SK-N-SH treated with all-trans-retinoic acid at 6 μM for 48 hours (cell line): ENCODE measurements at regions not wholly inside any gene's neighbourhood (a gene's known extent, or its start where the extent isn't known, plus 50 kb on each side); places are given as distances from the start of the nearest gene placed in this dataset.

ENCODE experiments used
- ATAC-seq: fragments of 200-7000 bp; cut with Tn5 transposase; 3 replicates; pipeline ENCODE4 v1.9.1; 2020; ENCODE audit warnings: mild to moderate bottlenecking, moderate library complexity
- ARNTL ChIP-seq: fragments of 450-650 bp; formaldehyde crosslinking; IDR thresholded peaks from 2 replicates; pipeline ENCODE4 v1.5.0; 2020; ENCODE audit warnings: low read depth, mild to moderate bottlenecking, moderate library complexity, borderline replicate concordance
- BACH2 ChIP-seq: fragments of 250-450 bp; sonication (Bioruptor Pico); IDR thresholded peaks from 2 replicates; pipeline ENCODE4 v1.9.0; 2021; ENCODE audit warnings: mild to moderate bottlenecking, borderline replicate concordance
- ESRRG ChIP-seq: fragments of 250-450 bp; sonication (Bioruptor Pico); IDR thresholded peaks from 2 replicates; pipeline ENCODE4 v1.6.1; 2021; ENCODE audit warnings: mild to moderate bottlenecking
- OSR1 ChIP-seq: fragments of 250-450 bp; sonication (Bioruptor Pico); IDR thresholded peaks from 2 replicates; pipeline ENCODE4 v1.8.0; 2022; ENCODE audit warnings: moderate library complexity, mild to moderate bottlenecking, inconsistent platforms
- PPARA ChIP-seq: fragments of 250-450 bp; sonication (Bioruptor Pico); IDR thresholded peaks from 2 replicates; pipeline ENCODE4 v1.5.0; 2020; ENCODE audit warnings: mild to moderate bottlenecking, borderline replicate concordance
- RARB ChIP-seq: fragments of 250-450 bp; sonication (Bioruptor Pico); IDR thresholded peaks from 2 replicates; pipeline ENCODE4 v1.8.0; 2021; ENCODE audit warnings: mild to moderate bottlenecking, moderate library complexity
- SNAI2 ChIP-seq: fragments of 250-450 bp; sonication (Bioruptor Pico); IDR thresholded peaks from 2 replicates; pipeline ENCODE4 v1.5.0; 2020; ENCODE audit warnings: mild to moderate bottlenecking, moderate library complexity
- TCF4 ChIP-seq: fragments of 250-450 bp; sonication (Bioruptor Pico); IDR thresholded peaks from 2 replicates; pipeline ENCODE4 v1.8.0; 2021; ENCODE audit warnings: mild to moderate bottlenecking, moderate library complexity, borderline replicate concordance
- TOX ChIP-seq: fragments of 250-450 bp; sonication (Bioruptor Pico); IDR thresholded peaks from 2 replicates; pipeline ENCODE4 v1.8.0; 2021; ENCODE audit warnings: mild to moderate bottlenecking, moderate library complexity, borderline replicate concordance
- ZFP3 ChIP-seq: fragments of 250-450 bp; sonication (Bioruptor Pico); IDR thresholded peaks from 2 replicates; pipeline ENCODE4 v1.5.0; 2020; ENCODE audit warnings: mild to moderate bottlenecking, moderate library complexity
- ZFP30 ChIP-seq: fragments of 450-650 bp; formaldehyde crosslinking; IDR thresholded peaks from 2 replicates; pipeline ENCODE4 v1.5.0; 2022; ENCODE audit warnings: mild to moderate bottlenecking, moderate library complexity
- ZNF565 ChIP-seq: fragments of 450-650 bp; formaldehyde crosslinking; conservative IDR thresholded peaks from 2 replicates; pipeline ENCODE4 v1.5.0; 2020; ENCODE audit warnings: low read depth, mild to moderate bottlenecking, moderate library complexity
- ZNF70 ChIP-seq: fragments of 450-650 bp; formaldehyde crosslinking; IDR thresholded peaks from 2 replicates; pipeline ENCODE4 v1.5.0; 2020; ENCODE audit warnings: mild to moderate bottlenecking, moderate library complexity
- ZNF8 ChIP-seq: fragments of 450-650 bp; formaldehyde crosslinking; IDR thresholded peaks from 2 replicates; pipeline ENCODE4 v1.5.0; 2020; ENCODE audit warnings: mild to moderate bottlenecking, moderate library complexity
- TF ChIP-seq, protein P1 (sequence below): fragments of 250-450 bp; sonication (Bioruptor Pico); IDR thresholded peaks from 2 replicates; pipeline ENCODE4 v1.8.0; 2021; ENCODE audit warnings: low read depth, mild to moderate bottlenecking, moderate library complexity, borderline replicate concordance
- TF ChIP-seq, protein P2 (sequence below): fragments of 250-450 bp; sonication (Bioruptor Pico); IDR thresholded peaks from 2 replicates; pipeline ENCODE4 v1.5.1; 2020; ENCODE audit warnings: low read depth, mild to moderate bottlenecking, moderate library complexity
- TF ChIP-seq, protein P3 (sequence below): fragments of 250-450 bp; sonication (Bioruptor Pico); IDR thresholded peaks from 2 replicates; pipeline ENCODE4 v1.8.0; 2020; ENCODE audit warnings: mild to moderate bottlenecking, moderate library complexity, borderline replicate concordance
- TF ChIP-seq, protein P4 (sequence below): fragments of 250-450 bp; sonication (Bioruptor Pico); IDR thresholded peaks from 2 replicates; pipeline ENCODE4 v1.5.0; 2020; ENCODE audit warnings: mild to moderate bottlenecking, moderate library complexity
- TF ChIP-seq, protein P5 (sequence below): fragments of 250-450 bp; sonication (Bioruptor Pico); IDR thresholded peaks from 2 replicates; pipeline ENCODE4 v1.5.1; 2021; ENCODE audit warnings: mild to moderate bottlenecking, moderate library complexity

DNA sequence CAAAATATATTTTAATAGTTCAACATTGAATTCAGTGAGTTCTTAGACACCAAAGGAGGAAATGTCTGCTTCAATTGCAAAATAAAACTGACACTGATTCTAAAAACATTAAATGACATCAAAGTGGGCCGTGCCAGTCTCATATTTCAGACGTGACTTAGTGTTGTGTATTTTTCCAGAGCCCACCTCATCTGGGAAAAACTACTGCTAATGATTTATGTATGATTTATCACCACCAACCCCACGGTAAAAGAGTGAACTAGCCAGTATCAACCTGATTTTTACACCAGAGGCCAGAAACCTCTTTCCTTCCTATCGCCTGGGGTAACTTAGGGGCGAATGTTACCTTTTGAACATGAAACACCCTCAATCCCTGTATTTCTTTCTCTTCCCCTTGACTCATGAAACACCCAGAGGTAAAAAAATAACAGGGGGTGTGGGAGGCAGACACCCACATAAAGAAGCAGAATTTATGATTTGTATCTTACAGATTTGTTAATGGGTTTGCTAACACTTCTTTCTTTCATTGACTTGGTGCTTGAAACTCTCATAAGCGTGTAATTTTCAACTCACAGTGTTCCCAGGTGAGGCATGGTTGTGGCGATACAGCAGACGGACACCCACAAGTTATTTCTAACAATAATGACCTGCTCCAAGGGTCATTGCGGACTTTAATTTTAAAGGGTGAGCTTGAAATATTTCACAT, 56.4 kb upstream of the FANCC start:
- ATAC-seq: no peak
- TF ChIP-seq RARB (CRISPR knock-in tag): no peak
- TF ChIP-seq, protein P1, sequence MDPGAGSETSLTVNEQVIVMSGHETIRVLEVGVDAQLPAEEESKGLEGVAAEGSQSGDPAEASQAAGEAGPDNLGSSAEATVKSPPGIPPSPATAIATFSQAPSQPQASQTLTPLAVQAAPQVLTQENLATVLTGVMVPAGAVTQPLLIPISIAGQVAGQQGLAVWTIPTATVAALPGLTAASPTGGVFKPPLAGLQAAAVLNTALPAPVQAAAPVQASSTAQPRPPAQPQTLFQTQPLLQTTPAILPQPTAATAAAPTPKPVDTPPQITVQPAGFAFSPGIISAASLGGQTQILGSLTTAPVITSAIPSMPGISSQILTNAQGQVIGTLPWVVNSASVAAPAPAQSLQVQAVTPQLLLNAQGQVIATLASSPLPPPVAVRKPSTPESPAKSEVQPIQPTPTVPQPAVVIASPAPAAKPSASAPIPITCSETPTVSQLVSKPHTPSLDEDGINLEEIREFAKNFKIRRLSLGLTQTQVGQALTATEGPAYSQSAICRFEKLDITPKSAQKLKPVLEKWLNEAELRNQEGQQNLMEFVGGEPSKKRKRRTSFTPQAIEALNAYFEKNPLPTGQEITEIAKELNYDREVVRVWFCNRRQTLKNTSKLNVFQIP (CRISPR knock-in tag): no peak
- TF ChIP-seq, protein P2, sequence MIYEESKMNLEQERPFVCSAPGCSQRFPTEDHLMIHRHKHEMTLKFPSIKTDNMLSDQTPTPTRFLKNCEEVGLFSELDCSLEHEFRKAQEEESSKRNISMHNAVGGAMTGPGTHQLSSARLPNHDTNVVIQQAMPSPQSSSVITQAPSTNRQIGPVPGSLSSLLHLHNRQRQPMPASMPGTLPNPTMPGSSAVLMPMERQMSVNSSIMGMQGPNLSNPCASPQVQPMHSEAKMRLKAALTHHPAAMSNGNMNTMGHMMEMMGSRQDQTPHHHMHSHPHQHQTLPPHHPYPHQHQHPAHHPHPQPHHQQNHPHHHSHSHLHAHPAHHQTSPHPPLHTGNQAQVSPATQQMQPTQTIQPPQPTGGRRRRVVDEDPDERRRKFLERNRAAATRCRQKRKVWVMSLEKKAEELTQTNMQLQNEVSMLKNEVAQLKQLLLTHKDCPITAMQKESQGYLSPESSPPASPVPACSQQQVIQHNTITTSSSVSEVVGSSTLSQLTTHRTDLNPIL (CRISPR knock-in tag): no peak

DNA sequence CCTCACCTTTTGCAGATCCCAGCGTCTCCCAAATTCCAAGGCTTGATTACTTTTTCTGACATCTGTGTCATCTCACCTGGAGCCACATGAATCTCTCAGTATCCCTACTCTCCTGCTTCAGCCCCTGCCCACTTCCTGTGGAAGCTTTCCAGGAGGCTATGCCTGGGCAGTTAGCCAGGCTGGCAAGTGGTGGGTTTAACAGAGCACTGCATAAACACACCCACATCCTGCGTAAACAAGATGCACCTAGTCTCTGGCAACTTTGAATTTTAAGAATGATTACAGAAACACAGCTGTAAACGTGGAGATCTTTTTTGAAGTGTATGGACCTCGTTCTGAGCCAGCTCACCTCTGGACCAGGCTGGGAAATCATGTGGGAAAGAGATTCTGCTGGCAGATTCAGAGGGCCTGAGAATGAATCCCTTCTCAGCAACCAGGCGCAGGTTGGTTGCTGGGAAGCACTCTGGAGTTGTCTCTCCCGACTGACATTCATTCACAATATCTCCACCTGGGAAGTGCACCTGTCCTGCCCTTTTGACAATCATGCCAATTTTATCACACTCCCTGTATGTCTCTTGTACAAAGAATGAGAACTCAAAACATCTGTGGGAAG, 55.7 kb upstream of the FANCC start:
- ATAC-seq: peak; percentile 78
- no peak for TF ChIP-seq ZFP3
- TF ChIP-seq, protein P3, sequence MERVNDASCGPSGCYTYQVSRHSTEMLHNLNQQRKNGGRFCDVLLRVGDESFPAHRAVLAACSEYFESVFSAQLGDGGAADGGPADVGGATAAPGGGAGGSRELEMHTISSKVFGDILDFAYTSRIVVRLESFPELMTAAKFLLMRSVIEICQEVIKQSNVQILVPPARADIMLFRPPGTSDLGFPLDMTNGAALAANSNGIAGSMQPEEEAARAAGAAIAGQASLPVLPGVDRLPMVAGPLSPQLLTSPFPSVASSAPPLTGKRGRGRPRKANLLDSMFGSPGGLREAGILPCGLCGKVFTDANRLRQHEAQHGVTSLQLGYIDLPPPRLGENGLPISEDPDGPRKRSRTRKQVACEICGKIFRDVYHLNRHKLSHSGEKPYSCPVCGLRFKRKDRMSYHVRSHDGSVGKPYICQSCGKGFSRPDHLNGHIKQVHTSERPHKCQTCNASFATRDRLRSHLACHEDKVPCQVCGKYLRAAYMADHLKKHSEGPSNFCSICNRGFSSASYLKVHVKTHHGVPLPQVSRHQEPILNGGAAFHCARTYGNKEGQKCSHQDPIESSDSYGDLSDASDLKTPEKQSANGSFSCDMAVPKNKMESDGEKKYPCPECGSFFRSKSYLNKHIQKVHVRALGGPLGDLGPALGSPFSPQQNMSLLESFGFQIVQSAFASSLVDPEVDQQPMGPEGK (CRISPR knock-in tag): no peak
- TF ChIP-seq ZNF8 (CRISPR knock-in tag): no peak

DNA sequence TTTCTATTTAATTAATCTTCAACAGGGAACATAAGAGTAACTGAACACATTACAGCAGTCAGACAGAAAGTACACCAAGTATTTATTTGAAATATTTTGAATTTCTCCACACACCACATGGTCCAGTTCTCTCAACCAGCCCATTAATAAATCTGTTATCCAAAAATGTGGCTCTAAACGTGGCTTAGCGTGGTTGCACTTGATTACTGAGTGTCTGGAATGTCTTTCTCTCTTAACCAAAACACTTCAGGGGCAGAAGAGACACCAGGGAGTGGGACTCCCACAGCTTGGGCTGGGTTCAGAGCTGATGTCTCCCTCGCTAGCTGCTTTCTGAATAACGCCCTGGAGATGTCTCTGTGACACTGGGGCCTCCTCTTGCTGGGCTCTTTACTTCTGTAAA, 52.6 kb upstream of the FANCC start:
- peak; percentile 52; the same call in 2 of the 3 replicates for ATAC-seq
- TF ChIP-seq ZNF8 (CRISPR knock-in tag) (no peak), BACH2 (CRISPR knock-in tag) (no peak), RARB (CRISPR knock-in tag) (no peak), ARNTL (no peak), ZFP30 (no peak), TCF4 (no peak), ZNF70 (CRISPR knock-in tag) (no peak), TOX (CRISPR knock-in tag) (no peak)
- TF ChIP-seq, protein P3 (CRISPR knock-in tag): no peak

DNA sequence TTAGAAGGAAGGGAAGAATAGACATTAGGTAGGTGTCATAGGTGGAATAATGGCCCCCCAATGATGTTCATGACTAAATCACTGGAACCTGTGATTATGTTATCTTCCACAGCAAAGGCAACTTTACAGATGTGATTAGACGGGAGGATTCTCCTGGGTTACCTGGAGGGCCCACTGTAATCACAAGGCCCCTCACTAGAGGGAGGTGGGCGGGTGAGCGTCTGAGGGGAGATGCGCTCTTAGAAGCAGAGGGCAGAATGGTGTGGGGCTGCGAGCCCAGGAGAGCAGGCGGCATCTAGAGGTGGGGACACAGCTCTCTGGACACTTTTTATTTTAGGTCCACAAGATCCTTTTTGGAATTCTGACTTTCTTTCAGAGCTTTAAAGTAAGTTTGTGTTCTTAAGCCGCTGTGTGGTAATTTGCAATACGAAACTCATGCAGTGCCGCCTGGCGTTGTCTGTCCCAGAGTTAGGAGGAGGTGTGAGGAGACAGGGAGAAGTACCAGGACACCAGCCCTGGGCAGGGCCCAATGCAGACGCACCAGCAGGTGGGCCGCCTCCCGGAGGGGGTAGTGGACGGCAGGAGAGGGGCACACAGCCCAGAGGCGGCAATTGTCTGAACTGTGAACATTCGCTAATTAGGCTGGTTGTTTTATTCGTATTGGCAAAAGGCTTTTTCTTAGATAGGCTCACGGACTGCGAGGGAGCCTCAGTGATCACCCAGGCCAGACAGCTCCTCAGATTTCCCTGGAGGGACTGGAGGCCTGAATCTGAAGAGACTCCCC, 51.1 kb upstream of the FANCC start:
- ATAC-seq: no peak
- no peak for TF ChIP-seq PPARA
- TF ChIP-seq, protein P4, sequence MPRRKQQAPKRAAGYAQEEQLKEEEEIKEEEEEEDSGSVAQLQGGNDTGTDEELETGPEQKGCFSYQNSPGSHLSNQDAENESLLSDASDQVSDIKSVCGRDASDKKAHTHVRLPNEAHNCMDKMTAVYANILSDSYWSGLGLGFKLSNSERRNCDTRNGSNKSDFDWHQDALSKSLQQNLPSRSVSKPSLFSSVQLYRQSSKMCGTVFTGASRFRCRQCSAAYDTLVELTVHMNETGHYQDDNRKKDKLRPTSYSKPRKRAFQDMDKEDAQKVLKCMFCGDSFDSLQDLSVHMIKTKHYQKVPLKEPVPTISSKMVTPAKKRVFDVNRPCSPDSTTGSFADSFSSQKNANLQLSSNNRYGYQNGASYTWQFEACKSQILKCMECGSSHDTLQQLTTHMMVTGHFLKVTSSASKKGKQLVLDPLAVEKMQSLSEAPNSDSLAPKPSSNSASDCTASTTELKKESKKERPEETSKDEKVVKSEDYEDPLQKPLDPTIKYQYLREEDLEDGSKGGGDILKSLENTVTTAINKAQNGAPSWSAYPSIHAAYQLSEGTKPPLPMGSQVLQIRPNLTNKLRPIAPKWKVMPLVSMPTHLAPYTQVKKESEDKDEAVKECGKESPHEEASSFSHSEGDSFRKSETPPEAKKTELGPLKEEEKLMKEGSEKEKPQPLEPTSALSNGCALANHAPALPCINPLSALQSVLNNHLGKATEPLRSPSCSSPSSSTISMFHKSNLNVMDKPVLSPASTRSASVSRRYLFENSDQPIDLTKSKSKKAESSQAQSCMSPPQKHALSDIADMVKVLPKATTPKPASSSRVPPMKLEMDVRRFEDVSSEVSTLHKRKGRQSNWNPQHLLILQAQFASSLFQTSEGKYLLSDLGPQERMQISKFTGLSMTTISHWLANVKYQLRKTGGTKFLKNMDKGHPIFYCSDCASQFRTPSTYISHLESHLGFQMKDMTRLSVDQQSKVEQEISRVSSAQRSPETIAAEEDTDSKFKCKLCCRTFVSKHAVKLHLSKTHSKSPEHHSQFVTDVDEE (CRISPR knock-in tag): no peak
- TF ChIP-seq ESRRG (CRISPR knock-in tag): no peak
- TF ChIP-seq, protein P2 (CRISPR knock-in tag): no peak
- no peak for TF ChIP-seq OSR1 (CRISPR knock-in tag)
- no peak for TF ChIP-seq ZNF565 (CRISPR knock-in tag)
- no peak for TF ChIP-seq SNAI2 (CRISPR knock-in tag)
- no peak for TF ChIP-seq ZNF70 (CRISPR knock-in tag)
- TF ChIP-seq, protein P5, sequence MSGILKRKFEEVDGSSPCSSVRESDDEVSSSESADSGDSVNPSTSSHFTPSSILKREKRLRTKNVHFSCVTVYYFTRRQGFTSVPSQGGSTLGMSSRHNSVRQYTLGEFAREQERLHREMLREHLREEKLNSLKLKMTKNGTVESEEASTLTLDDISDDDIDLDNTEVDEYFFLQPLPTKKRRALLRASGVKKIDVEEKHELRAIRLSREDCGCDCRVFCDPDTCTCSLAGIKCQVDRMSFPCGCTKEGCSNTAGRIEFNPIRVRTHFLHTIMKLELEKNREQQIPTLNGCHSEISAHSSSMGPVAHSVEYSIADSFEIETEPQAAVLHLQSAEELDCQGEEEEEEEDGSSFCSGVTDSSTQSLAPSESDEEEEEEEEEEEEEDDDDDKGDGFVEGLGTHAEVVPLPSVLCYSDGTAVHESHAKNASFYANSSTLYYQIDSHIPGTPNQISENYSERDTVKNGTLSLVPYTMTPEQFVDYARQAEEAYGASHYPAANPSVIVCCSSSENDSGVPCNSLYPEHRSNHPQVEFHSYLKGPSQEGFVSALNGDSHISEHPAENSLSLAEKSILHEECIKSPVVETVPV (CRISPR knock-in tag): no peak
- no peak for TF ChIP-seq ZNF8 (CRISPR knock-in tag)
- TF ChIP-seq ZFP30: no peak
